Hypothalamus (tissue), 51 donors: ENCODE measurements at regions not wholly inside any gene's neighbourhood (a gene's known extent, or its start where the extent isn't known, plus 50 kb on each side); places are given as distances from the start of the nearest gene placed in this dataset.
"Not testable (repeated sequence)": the region's sequence is repeated elsewhere in the genome, so short reads cannot be mapped to it uniquely, and the experiment has no call there.

ENCODE experiments used
- DNase-seq, 51 donors: peaks; one replicate each; lab custom pipeline; 2025; lab: John Stamatoyannopoulos, UW

DNA sequence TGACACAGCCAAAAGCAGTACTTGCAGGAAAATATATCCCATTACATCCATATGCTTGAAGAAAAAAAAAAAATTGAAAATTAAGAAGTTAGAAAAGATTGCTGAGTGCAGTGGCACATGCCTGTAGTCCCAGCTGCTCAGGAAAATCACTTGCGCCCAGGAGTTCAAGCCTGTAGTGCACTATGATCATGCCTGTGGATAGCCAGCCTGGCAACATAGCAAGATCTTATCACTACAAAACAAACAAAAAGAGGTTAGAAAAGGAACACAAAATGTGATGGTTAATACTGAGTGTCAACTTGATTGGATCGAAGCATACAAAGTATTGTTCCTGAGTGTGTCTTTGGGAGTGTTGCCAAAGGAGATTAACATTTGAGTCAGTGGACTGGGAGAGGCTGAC is 361.9 kb downstream of the NYAP2 start:
- no peak for DNase-seq

DNA sequence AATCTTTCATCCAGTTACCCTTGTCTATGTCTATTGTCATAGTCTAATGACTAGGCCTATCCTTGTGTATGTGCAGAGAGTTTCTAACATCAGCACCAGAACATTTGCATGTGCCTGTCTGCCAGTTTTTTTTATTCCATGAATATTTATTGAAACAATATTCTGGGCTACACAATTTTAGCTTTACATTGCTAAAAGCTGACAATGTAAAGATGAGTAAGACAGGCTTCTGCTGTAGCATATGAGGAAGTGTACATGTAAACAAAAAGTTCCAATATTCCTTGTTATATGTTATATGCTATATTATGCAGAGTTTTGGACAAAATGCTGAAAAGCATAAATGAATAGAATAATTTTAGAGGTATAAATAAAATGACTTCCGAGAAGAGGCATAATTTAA is 357.7 kb downstream of the NYAP2 start:
- DNase-seq: no peak

DNA sequence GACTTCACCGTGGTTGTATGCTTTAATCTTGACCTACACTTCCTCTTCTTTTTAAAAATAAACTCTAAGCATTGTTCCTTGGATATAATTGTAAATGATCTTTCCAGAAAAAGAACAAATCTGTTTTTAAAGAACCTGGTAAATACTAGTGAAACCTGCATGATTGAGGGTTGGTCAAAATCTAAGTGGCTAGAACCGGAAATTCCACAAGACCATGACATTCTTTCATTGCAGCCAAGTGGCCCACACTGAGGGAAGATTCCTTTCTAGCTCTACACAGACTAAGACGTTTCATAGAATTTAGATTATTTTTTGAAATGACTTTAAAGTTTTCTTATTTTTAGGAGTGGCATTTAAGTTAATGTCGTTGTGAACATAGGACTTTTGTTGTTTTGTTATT is 356.7 kb downstream of the NYAP2 start:
- no peak for DNase-seq

DNA sequence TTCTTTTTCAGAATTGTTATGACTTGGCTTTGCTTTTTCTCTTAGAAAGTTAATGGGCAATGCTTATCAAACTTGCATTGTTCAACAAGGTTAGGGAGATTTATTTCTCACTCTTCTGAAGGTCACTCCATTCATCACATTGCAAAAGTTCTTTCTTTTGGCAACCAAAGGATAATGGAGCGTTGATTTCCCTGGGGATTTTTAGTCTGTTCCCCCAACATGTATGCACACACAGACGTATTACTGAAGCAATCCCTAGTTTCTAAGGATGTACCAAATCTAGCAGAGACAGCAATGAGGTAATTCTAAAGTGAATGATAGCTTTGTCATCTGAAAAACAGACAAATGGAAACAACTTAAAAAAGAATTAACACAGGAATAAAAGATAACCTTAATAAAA is 349.1 kb downstream of the NYAP2 start:
- no peak for DNase-seq

DNA sequence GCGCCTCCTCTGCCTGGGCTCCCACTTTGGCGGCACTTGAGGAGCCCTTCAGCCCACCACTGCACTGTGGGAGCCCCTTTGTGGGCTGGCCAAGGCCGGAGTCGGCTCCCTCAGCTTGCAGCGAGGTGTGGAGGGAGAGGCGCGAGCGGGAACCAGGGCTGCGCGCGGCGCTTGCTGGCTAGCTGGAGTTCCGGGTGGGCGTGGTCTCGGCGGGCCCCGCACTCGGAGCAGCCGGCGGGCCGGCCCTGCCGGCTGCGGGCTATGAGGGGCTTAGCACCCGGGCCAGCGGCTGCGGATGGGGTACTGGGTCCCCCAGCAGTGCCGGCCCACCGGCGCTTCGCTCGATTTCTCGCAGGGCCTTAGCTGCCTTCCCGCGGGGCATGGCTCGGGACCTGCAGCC is 344.5 kb downstream of the NYAP2 start:
- not testable (repeated sequence) for DNase-seq

DNA sequence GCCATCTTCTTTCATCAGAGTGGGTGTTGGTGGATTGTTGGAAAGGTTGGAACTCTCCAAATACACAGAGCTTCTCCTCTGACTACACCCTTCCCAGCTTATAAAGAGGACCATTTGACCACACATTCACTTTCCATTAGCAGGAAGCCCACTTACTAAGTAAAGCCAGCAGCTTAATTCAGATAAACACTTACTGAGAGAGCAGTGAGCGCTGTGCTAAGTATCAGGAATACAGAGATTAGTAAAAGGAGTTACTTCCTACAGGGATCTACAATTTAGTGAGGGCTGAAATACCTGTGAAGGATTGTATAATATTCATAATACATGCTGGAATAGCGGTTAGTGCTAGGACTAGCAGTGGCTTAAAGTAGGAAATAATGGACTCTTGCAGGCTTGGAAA is 343.0 kb downstream of the NYAP2 start:
- no peak for DNase-seq

DNA sequence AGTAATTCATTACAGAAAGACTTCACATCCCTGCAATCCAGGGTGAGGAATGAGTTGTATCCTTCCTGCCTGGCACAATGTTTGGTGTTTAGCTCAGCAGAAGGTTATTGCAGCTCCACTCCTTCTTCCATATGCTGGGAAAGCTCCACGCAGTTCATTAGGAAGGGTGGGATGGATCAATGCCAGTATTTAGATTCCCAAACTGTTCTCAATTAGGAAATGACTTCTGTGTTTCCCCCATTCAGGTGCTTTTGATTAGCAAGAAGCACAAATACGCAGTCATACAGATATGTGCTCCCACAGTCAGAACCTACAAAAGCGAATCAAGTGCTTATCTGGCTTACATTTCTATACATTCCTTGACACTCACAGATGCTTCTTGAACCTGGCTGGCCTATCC is 340.6 kb downstream of the NYAP2 start:
- DNase-seq: no peak

DNA sequence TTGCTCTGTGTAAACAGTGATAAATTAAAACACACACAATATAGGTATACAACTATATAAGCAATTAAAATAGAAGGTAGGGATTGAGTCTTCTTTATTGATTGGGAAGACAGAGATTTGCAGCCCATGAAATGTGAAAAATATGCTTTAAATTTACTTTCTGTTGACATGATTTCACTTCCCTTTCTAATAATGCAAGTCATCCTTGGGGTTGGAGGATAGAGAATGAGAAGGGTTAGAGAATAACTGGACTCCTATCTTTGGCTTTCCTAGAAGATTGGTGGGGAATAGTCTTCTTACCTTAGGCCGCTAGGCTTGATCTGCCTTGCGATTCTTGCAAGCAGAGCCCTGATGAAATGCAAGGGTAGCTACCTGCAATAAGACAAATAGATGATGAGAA is 339.8 kb downstream of the NYAP2 start:
- DNase-seq: no peak

DNA sequence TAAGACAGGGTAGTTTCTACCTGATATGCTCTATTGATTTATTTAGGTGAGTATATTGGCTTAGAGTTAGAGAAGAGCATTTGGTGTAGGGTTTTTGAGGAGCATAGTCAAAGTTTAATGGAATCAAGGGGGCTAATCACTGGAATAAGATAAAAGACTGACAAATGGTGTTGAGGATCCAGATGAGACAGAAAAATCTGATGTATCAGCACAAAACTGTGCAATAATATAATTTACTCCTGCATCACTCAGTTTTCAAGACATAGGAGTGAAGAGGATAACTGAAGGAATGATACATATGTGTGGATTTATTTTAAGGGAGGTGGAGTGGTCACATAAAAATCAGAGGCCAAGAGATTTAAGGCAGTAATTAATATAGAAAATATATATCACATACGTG is 339.2 kb downstream of the NYAP2 start:
- DNase-seq: no peak

DNA sequence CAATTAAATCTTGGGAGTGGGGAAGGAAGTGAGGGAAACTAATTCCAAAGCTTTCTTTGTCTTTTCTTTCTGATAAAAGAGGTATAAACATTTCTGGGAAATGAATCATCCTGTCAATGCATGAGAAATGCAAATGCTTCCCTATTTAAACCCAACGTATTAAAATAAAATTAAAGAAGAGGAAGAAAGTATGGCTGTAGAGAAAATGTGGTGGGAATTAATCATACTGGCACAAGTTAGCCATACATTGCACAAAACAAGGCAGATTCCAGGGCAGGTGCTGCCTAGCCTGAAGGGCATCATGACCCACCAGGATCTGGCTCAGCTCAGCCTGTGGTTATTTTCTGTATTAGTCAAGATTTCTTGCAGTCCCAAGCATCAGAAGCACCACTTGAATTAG is 338.0 kb downstream of the NYAP2 start:
- DNase-seq: no peak

DNA sequence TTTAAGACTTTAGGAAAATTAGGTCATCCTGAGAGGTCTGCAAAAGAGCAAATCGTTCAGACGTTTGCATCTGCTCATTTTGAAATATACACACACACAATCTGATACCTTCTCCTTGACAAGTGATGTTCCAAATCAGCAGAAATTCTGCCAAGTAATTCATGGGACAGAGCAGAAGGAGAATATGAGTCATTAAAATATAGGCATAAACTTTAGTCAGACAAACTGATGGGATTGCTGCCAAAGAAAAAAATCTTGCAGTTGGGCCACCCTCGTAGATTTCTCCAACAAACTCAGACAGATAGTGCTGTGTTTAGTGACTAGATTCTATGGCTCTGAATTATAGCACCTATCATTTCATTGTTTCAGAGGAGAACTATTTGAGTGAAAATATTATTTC is 336.3 kb downstream of the NYAP2 start:
- peak in 1 of 51 donors; percentile 5 for DNase-seq

DNA sequence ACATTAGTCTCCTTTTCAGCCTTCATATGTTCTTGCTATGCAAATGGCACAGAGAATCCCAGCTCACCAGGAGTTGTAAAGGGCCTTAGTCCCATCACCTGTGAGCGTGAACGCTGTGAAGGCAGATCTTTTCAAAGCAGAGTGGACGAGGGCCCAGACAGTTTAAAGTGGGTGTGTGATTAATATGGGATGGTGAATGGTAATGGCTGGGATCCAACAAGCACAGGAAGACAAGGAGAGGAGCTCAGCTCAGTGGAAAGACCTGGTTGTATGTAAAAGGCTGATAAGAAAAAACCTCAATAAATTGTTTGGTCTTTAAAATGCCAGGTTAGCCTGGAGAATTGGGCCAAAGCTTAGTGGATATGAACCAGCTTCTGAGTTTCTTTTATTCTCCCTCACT is 326.2 kb downstream of the NYAP2 start:
- no peak for DNase-seq
